Mesenchymal stem cell (in vitro differentiated cells and primary cell): ENCODE measurements at regions not wholly inside any gene's neighbourhood (a gene's known extent, or its start where the extent isn't known, plus 50 kb on each side); places are given as distances from the start of the nearest gene placed in this dataset.

ENCODE experiments used
- DNase-seq: peaks from one replicate; pipeline ENCODE4 v3.0.0-alpha.2; 2013
- H2AFZ ChIP-seq: one replicate; pipeline ENCODE4 v1.6.1; 2013; ENCODE audit warnings: low read depth, mild to moderate bottlenecking, control low read depth, inconsistent platforms, low read length, moderate library complexity
- H2AK5ac ChIP-seq: 2 replicates; pipeline ENCODE4 v1.6.1; 2013; ENCODE audit warnings: low read length, moderate library complexity, mild to moderate bottlenecking, inconsistent platforms; ENCODE audit not compliant: severe bottlenecking
- H2BK120ac ChIP-seq: one replicate; pipeline ENCODE4 v1.6.1; 2013; ENCODE audit warnings: low read depth, mild to moderate bottlenecking, inconsistent platforms, low read length, moderate library complexity
- H2BK12ac ChIP-seq, 2 experiments: one replicate each; pipeline ENCODE4 v1.6.1; 2013; ENCODE audit warnings: inconsistent platforms in 2 of 2, low read length in 2 of 2, mild to moderate bottlenecking in 2 of 2, moderate library complexity in 2 of 2, control low read depth in 1 of 2
- H2BK15ac ChIP-seq: one replicate; pipeline ENCODE4 v1.6.1; 2013; ENCODE audit warnings: mild to moderate bottlenecking, low read depth, inconsistent platforms; ENCODE audit not compliant: poor library complexity, severe bottlenecking
- H2BK5ac ChIP-seq: 2 replicates; pipeline ENCODE4 v1.6.1; 2013; ENCODE audit warnings: low read depth, mild to moderate bottlenecking, low read length, control low read depth, inconsistent platforms; ENCODE audit not compliant: poor library complexity, severe bottlenecking
- H3K14ac ChIP-seq, 2 experiments: one replicate each; pipeline ENCODE4 v1.6.1; 2013; ENCODE audit warnings: inconsistent platforms in 2 of 2, low read length in 2 of 2, control low read depth in 1 of 2, mild to moderate bottlenecking in 1 of 2, moderate library complexity in 1 of 2
- H3K18ac ChIP-seq, 2 experiments: one replicate each; pipeline ENCODE4 v1.6.1; 2013; ENCODE audit warnings: inconsistent platforms in 2 of 2, low read length in 2 of 2, control low read depth in 1 of 2, low read depth in 1 of 2, mild to moderate bottlenecking in 1 of 2
- H3K23ac ChIP-seq, 2 experiments: one replicate each; pipeline ENCODE4 v1.6.1; 2013; ENCODE audit warnings: inconsistent platforms in 2 of 2, low read length in 2 of 2, mild to moderate bottlenecking in 2 of 2, moderate library complexity in 2 of 2, control low read depth in 1 of 2
- H3K27ac ChIP-seq: 2 replicates; pipeline ENCODE4 v1.5.1; 2013; ENCODE audit warnings: mild to moderate bottlenecking, moderate library complexity, low read length, control low read depth, inconsistent platforms; ENCODE audit not compliant: poor library complexity, severe bottlenecking
- H3K27me3 ChIP-seq, 2 experiments: 2 replicates each; pipeline versions ENCODE4 v1.6.1 to v1.7.0; 2013; ENCODE audit warnings: low read length in 2 of 2, mild to moderate bottlenecking in 2 of 2, moderate library complexity in 2 of 2, control low read depth in 1 of 2, inconsistent platforms in 1 of 2; ENCODE audit not compliant: control insufficient read depth in 1 of 2, insufficient read depth in 1 of 2
- H3K36me3 ChIP-seq, 2 experiments: 2 replicates each; pipeline versions ENCODE4 v1.6.1 to v1.7.0; 2013; ENCODE audit warnings: low read length in 2 of 2, control low read depth in 1 of 2, inconsistent platforms in 1 of 2, low read depth in 1 of 2, mild to moderate bottlenecking in 1 of 2; ENCODE audit not compliant: insufficient read depth in 2 of 2, control insufficient read depth in 1 of 2
- H3K4ac ChIP-seq, 2 experiments: one replicate each; pipeline ENCODE4 v1.6.1; 2013; ENCODE audit warnings: inconsistent platforms in 2 of 2, low read length in 2 of 2, mild to moderate bottlenecking in 2 of 2, moderate library complexity in 2 of 2, control low read depth in 1 of 2, low read depth in 1 of 2
- H3K4me1 ChIP-seq: 2 replicates; pipeline ENCODE4 v1.6.1; 2013; ENCODE audit warnings: low read depth, low read length, control low read depth; ENCODE audit not compliant: control insufficient read depth, insufficient read depth
- H3K4me2 ChIP-seq: 2 replicates; pipeline ENCODE4 v1.6.1; 2013; ENCODE audit warnings: low read length, mild to moderate bottlenecking, inconsistent platforms; ENCODE audit not compliant: poor library complexity, severe bottlenecking
- H3K4me3 ChIP-seq, 2 experiments: 2 replicates each; pipeline versions ENCODE4 v1.5.1 to v1.7.0; 2013; ENCODE audit warnings: low read length in 2 of 2, mild to moderate bottlenecking in 2 of 2, control low read depth in 1 of 2, low read depth in 1 of 2; ENCODE audit not compliant: insufficient read depth in 1 of 2
- H3K79me1 ChIP-seq: replicated peaks from 2 replicates; pipeline ENCODE4 v1.6.1; 2013; ENCODE audit warnings: mild to moderate bottlenecking, control low read depth, low read length, inconsistent platforms; ENCODE audit not compliant: poor library complexity, severe bottlenecking
- H3K9ac ChIP-seq: 2 replicates; pipeline ENCODE4 v1.7.0; 2013; ENCODE audit warnings: mild to moderate bottlenecking, low read length, moderate library complexity
- H3K9me3 ChIP-seq: 2 replicates; pipeline ENCODE4 v1.7.0; 2013; ENCODE audit warnings: mild to moderate bottlenecking, low read length; ENCODE audit not compliant: control insufficient read depth
- H4K8ac ChIP-seq: one replicate; pipeline ENCODE4 v1.6.1; 2013; ENCODE audit warnings: inconsistent platforms, mild to moderate bottlenecking, low read length, moderate library complexity
- H4K91ac ChIP-seq: one replicate; pipeline ENCODE4 v1.6.1; 2013; ENCODE audit warnings: mild to moderate bottlenecking, low read length, inconsistent platforms
- WGBS: methylation state at CpG from one replicate; pipeline ENCODE4 v1.1.7; 2013; ENCODE audit warnings: mixed read lengths; 5-methylcytosine and 5-hydroxymethylcytosine counted together

GRCh38 chr15:62287066-62287857 is 122.2 kb upstream of the C2CD4B start:
- Histone ChIP-seq H2BK12ac (no peak overlapping the region), H4K8ac (no peak overlapping the region)
- WGBS = 92% methylated on average over 3 of the region's 4 CpGs

GRCh38 chr15:62288361-62289017 is 123.4 kb upstream of the C2CD4B start:
- DNase-seq = no peak
- no peak overlapping the region for H3K9ac ChIP-seq
- no peaks in the 10 kb centered on the region for H3K9me3 ChIP-seq
- 92% methylated on average over 5 of the region's 6 CpGs for WGBS
- H3K27ac ChIP-seq = no peak overlapping the region
- H4K91ac ChIP-seq = no peak overlapping the region
- no peak overlapping the region for H3K4me3 ChIP-seq
- H4K8ac ChIP-seq = no peak overlapping the region
- no peak overlapping the region for H2BK15ac ChIP-seq
- H3K18ac ChIP-seq = no peak overlapping the region
- H2BK5ac ChIP-seq = no peak overlapping the region
- H3K14ac ChIP-seq = no peak overlapping the region
- no peaks in the 10 kb centered on the region for H3K36me3 ChIP-seq
- no peaks in the 10 kb centered on the region for H3K4me1 ChIP-seq
- H3K79me1 ChIP-seq = no peaks in the 10 kb centered on the region
- H2BK120ac ChIP-seq = no peak overlapping the region
- H3K27me3 ChIP-seq = peaks cover 0 to 9% of the 10 kb centered on the region in 2 experiments
- no peak overlapping the region for H3K4ac ChIP-seq
- H2AFZ ChIP-seq = no peak overlapping the region
- no peak overlapping the region for H2AK5ac ChIP-seq
- H3K4me2 ChIP-seq = no peak overlapping the region
- no peak overlapping the region for H3K23ac ChIP-seq
- H2BK12ac ChIP-seq = no peak overlapping the region

More at GRCh38 chr15:62287066-62287857, 122.2 kb upstream of the C2CD4B start:
- Histone ChIP-seq H2BK15ac (no peak overlapping the region), H3K79me1 (no peaks in the 10 kb centered on the region), H2BK5ac (no peak overlapping the region), H2BK120ac (no peak overlapping the region), H3K14ac (no peak overlapping the region), H3K9me3 (no peaks in the 10 kb centered on the region), H3K36me3 (no peaks in the 10 kb centered on the region), H3K27ac (no peak overlapping the region), H3K4me1 (no peaks in the 10 kb centered on the region), H2AK5ac (no peak overlapping the region), H3K4me2 (no peak overlapping the region), H3K4ac (no peak overlapping the region), H3K27me3 (peaks cover 0 to 9% of the 10 kb centered on the region in 2 experiments), H3K18ac (no peak overlapping the region), H4K91ac (no peak overlapping the region), H3K4me3 (no peak overlapping the region), H3K9ac (no peak overlapping the region), H3K23ac (no peak overlapping the region), H2AFZ (no peak overlapping the region)
- DNase-seq = peak; percentile 72

DNA sequence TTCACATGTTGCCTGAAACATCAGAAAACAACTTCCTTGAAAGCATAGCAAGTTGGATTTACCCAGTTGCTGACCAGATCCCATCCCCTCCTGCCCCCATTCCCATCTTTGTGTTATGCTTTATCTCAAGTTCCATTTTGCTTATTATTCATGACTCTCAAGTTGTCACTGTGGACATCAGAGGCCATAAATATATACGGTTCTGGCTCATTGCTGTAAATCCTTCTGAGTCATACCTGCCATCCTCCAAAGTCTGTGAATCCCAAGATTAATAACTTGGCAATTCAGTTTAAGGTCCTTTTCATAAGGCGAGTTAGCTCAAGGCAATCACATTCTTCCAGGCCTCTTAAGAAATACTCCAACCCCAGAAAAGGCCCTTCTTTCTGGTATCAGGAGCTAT is 126.2 kb upstream of the C2CD4B start:
- H3K4ac ChIP-seq = no peak overlapping the region
- WGBS = 54% methylated on average over 2 of the region's 2 CpGs
- no peak overlapping the region for H4K8ac ChIP-seq
- no peak overlapping the region for H2BK15ac ChIP-seq
- H3K27me3 ChIP-seq = peaks cover 4 to 16% of the 10 kb centered on the region in 2 experiments
- H2BK5ac ChIP-seq = no peak overlapping the region
- no peak overlapping the region for H3K4me2 ChIP-seq
- H3K14ac ChIP-seq = no peak overlapping the region
- H2AK5ac ChIP-seq = no peak overlapping the region
- no peaks in the 10 kb centered on the region for H3K79me1 ChIP-seq
- no peak overlapping the region for H3K23ac ChIP-seq
- H2AFZ ChIP-seq = no peak overlapping the region
- no peaks in the 10 kb centered on the region for H3K9me3 ChIP-seq
- H3K36me3 ChIP-seq = no peaks in the 10 kb centered on the region
- DNase-seq = no peak
- no peak overlapping the region for H4K91ac ChIP-seq
- no peaks in the 10 kb centered on the region for H3K4me1 ChIP-seq
- H3K9ac ChIP-seq = no peak overlapping the region
- H3K18ac ChIP-seq = no peak overlapping the region
- H2BK12ac ChIP-seq = no peak overlapping the region
- H2BK120ac ChIP-seq = no peak overlapping the region
- H3K4me3 ChIP-seq = no peak overlapping the region
- no peak overlapping the region for H3K27ac ChIP-seq

- DNase-seq = no peak
- no peak overlapping the region for H3K4me3 ChIP-seq
These were observed 131.8 kb upstream of the C2CD4B start for GRCh38 chr15:62296756-62297507.

More at GRCh38 chr15:62296756-62297507, 131.8 kb upstream of the C2CD4B start:
- Histone ChIP-seq H3K9ac (no peak overlapping the region), H3K9me3 (no peaks in the 10 kb centered on the region), H3K27ac (no peak overlapping the region), H2AFZ (no peak overlapping the region), H2BK15ac (no peak overlapping the region), H3K4me1 (no peaks in the 10 kb centered on the region), H3K4me2 (no peak overlapping the region), H3K27me3 (peaks cover 4 to 18% of the 10 kb centered on the region in 2 experiments), H3K36me3 (no peaks in the 10 kb centered on the region), H3K4ac (no peak overlapping the region), H2BK120ac (no peak overlapping the region), H4K91ac (no peak overlapping the region), H3K79me1 (no peaks in the 10 kb centered on the region), H2AK5ac (no peak overlapping the region), H3K18ac (no peak overlapping the region), H2BK5ac (no peak overlapping the region), H2BK12ac (no peak overlapping the region), H3K23ac (no peak overlapping the region), H4K8ac (no peak overlapping the region), H3K14ac (no peak overlapping the region)
- 53% methylated on average over 12 of the region's 12 CpGs for WGBS
